ENCODE measurements at regions not wholly inside any gene's neighbourhood (a gene's known extent, or its start where the extent isn't known, plus 50 kb on each side); places are given as distances from the start of the nearest gene placed in this dataset.

DNA sequence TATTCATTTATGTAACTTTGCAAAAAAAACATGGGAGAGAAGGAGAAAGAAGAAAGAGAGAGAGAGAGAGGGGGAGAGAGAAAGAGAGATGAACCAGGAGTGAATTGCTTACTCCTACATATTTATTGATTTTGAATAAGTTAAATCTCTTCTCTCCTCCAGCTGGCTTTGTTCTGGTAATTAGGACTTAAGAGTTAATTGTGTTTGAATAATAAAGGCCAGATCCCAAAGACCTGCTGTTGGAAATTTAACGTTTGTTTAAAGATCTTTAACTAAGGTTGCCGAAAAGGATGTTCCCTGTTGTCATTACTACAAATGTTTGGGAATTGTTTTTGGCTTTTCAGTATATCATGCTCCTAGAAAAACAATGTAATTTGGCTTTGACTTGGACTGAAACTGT is 473.0 kb downstream of the TUSC1 start:
- no peak for TF ChIP-seq GATA2 (IDR thresholded peaks at IDR 0.05; ENCODE audit: low read depth, low read length)
- no peak for TF ChIP-seq GATA3 (IDR thresholded peaks at IDR 0.05; ENCODE audit: low read depth, low read length)

All from SH-SY5Y (cell line).